ENCODE measurements at regions not wholly inside any gene's neighbourhood (a gene's known extent, or its start where the extent isn't known, plus 50 kb on each side); places are given as distances from the start of the nearest gene placed in this dataset.

DNA sequence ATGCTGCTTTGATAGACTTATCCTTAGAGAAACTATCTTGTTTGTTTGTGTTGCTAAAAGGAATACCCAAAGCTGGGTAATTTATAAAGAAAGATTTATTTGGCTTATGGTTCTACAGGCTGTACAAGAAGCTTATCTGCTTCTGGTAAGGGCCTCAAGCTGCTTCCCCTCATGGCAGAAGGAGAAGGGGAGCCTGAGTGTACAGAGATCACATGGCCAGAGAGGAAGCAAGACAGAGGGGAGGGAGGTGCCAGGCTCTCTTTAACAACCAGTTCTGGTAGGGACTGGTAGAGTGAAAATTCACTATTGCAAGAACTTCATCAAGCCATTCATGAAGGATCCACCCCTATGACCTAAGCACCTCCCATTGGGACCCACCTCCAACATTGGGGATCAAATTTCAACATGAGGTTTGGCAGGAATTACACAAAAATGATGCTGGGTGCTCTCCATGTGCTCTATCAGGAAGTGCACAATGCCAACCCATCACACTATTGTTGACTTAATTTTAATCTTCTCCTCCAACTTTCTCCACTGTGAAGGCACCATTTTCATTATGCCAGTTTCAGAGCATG is 115.1 kb upstream of the SHB start:
- Histone ChIP-seq H3K36me3 (ENCODE audit: control insufficient read depth, low read length) (no peaks in the 10 kb centered on the region), H3K9me2 (replicated peaks; ENCODE audit: control insufficient read depth, low read length) (no peaks in the 10 kb centered on the region), H3K4me2 (ENCODE audit: low read length) (no peak overlapping the region), H3K9me3 (ENCODE audit: control insufficient read depth, insufficient read depth, low read length) (no peaks in the 10 kb centered on the region), H4K20me1 (ENCODE audit: control insufficient read depth, insufficient read depth, low read depth, low read length) (no peaks in the 10 kb centered on the region), H3K27me3 (ENCODE audit: control insufficient read depth, low read length) (peaks cover 9% of the 10 kb centered on the region; the same call in 1 of the 2 replicates), H3K79me2 (ENCODE audit: control insufficient read depth, low read length) (no peaks in the 10 kb centered on the region), H3K4me3 (ENCODE audit: low read length) (no peak overlapping the region), H3K4me1 (ENCODE audit: control insufficient read depth, low read length) (peaks cover 25% of the 10 kb centered on the region), H3F3A (ENCODE audit: control insufficient read depth, insufficient read depth) (no peaks in the 10 kb centered on the region), H3K27ac (ENCODE audit: low read depth, low read length) (no peak overlapping the region)
- TF ChIP-seq, protein P1, sequence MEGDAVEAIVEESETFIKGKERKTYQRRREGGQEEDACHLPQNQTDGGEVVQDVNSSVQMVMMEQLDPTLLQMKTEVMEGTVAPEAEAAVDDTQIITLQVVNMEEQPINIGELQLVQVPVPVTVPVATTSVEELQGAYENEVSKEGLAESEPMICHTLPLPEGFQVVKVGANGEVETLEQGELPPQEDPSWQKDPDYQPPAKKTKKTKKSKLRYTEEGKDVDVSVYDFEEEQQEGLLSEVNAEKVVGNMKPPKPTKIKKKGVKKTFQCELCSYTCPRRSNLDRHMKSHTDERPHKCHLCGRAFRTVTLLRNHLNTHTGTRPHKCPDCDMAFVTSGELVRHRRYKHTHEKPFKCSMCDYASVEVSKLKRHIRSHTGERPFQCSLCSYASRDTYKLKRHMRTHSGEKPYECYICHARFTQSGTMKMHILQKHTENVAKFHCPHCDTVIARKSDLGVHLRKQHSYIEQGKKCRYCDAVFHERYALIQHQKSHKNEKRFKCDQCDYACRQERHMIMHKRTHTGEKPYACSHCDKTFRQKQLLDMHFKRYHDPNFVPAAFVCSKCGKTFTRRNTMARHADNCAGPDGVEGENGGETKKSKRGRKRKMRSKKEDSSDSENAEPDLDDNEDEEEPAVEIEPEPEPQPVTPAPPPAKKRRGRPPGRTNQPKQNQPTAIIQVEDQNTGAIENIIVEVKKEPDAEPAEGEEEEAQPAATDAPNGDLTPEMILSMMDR (IDR thresholded peaks at IDR 0.05; ENCODE audit: low read depth, low read length, poor library complexity, severe bottlenecking) = no peak
- no peak for TF ChIP-seq EZH2phosphoT487 (IDR thresholded peaks at IDR 0.05; ENCODE audit: borderline replicate concordance, low read length)

DNA sequence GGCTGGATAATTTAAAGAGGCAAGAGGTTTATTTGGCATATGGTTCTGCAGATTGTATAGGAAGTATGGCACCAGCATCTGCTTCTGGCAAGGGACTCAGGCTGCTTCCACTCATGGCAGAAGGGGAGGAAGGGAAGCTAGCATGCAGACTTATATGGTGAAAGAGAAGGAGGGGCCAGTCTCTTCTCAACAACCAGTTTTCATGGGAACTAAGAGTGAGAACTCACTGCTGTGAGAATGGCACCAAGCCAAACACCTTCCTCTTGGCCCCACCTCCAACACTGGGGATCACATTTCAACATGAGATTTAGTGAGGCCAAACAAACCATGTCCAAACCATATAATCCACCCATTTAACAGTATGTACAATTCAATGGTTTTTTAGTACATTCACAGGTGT is 113.3 kb upstream of the SHB start:
- Histone ChIP-seq H4K20me1 (ENCODE audit: control insufficient read depth, insufficient read depth, low read depth, low read length) (no peaks in the 10 kb centered on the region), H3K79me2 (ENCODE audit: control insufficient read depth, low read length) (no peaks in the 10 kb centered on the region), H3K36me3 (ENCODE audit: control insufficient read depth, low read length) (no peaks in the 10 kb centered on the region), H3K4me3 (ENCODE audit: low read length) (peak overlapping the region; percentile 53), H3K4me2 (ENCODE audit: low read length) (peak overlapping the region; percentile 59), H3K9me2 (replicated peaks; ENCODE audit: control insufficient read depth, low read length) (no peaks in the 10 kb centered on the region), H3K27me3 (ENCODE audit: control insufficient read depth, low read length) (peaks cover 4% of the 10 kb centered on the region; the same call in 1 of the 2 replicates), H3K4me1 (ENCODE audit: control insufficient read depth, low read length) (peaks cover 30% of the 10 kb centered on the region), H3K9me3 (ENCODE audit: control insufficient read depth, insufficient read depth, low read length) (no peaks in the 10 kb centered on the region), H3F3A (ENCODE audit: control insufficient read depth, insufficient read depth) (no peaks in the 10 kb centered on the region), H3K27ac (ENCODE audit: low read depth, low read length) (peak overlapping the region; percentile 39; the same call in 1 of the 2 replicates)
- TF ChIP-seq, protein P1 (IDR thresholded peaks at IDR 0.05; ENCODE audit: low read depth, low read length, poor library complexity, severe bottlenecking) = no peak
- no peak for TF ChIP-seq EZH2phosphoT487 (IDR thresholded peaks at IDR 0.05; ENCODE audit: borderline replicate concordance, low read length)

DNA sequence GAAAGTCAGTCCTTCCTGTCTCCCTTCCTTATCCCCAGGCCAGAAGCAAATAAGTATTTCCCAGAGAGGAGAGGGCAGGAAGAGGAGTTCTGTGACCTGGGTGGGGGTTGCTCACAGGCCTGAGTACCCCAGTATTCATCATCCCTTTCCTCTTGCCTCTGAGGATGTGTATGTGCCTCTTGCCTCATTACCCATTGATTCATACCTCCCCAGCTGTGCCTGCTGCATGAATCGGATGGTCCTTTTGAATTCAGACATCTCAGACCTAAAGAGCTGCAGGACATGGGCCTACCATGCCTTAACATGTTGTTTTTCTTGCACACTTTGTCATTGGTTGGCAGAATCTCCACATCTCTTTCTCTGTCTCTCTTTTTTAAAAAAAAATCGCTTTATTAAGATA is 112.8 kb upstream of the SHB start:
- TF ChIP-seq, protein P1 (IDR thresholded peaks at IDR 0.05; ENCODE audit: low read depth, low read length, poor library complexity, severe bottlenecking) = no peak
- TF ChIP-seq EZH2phosphoT487 (IDR thresholded peaks at IDR 0.05; ENCODE audit: borderline replicate concordance, low read length) = no peak
- Histone ChIP-seq H3K4me1 (ENCODE audit: control insufficient read depth, low read length) (peaks cover 30% of the 10 kb centered on the region), H3K9me3 (ENCODE audit: control insufficient read depth, insufficient read depth, low read length) (no peaks in the 10 kb centered on the region), H3K36me3 (ENCODE audit: control insufficient read depth, low read length) (no peaks in the 10 kb centered on the region), H3K79me2 (ENCODE audit: control insufficient read depth, low read length) (no peaks in the 10 kb centered on the region), H3K27ac (ENCODE audit: low read depth, low read length) (peak overlapping the region; percentile 39), H3K9me2 (replicated peaks; ENCODE audit: control insufficient read depth, low read length) (no peaks in the 10 kb centered on the region), H3K4me3 (ENCODE audit: low read length) (peak overlapping the region; percentile 53), H3K4me2 (ENCODE audit: low read length) (peak overlapping the region; percentile 59), H4K20me1 (ENCODE audit: control insufficient read depth, insufficient read depth, low read depth, low read length) (no peaks in the 10 kb centered on the region), H3F3A (ENCODE audit: control insufficient read depth, insufficient read depth) (no peaks in the 10 kb centered on the region), H3K27me3 (ENCODE audit: control insufficient read depth, low read length) (no peaks in the 10 kb centered on the region; the same call in 1 of the 2 replicates)
